M059J (cell line): ENCODE measurements at regions not wholly inside any gene's neighbourhood (a gene's known extent, or its start where the extent isn't known, plus 50 kb on each side); places are given as distances from the start of the nearest gene placed in this dataset.

Source experiments
- DNase-seq: peaks from one replicate; pipeline ENCODE4 v3.0.0-alpha.2; 2012; ENCODE audit warnings: low read depth

DNA sequence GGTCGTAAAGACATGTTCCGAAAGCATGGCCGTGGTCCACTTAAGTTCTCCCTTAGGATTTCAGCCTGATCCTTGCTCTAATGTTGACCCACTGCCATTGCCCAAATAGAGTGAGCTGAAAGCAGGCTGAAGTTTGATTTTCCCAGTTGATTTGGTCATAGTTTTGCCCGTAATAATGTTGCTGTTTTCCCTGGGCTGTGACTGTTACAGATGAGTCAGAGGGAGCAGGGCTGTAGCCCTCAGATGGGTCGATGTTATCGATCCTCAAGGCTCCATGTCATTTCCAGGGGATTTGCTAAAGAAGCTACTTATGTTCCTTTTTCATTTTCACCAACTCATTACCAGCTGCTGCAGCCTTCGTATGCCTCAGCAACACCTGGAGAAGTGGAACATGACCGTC, 169.0 kb upstream of the ZFHX3 start:
- DNase-seq: no peak

DNA sequence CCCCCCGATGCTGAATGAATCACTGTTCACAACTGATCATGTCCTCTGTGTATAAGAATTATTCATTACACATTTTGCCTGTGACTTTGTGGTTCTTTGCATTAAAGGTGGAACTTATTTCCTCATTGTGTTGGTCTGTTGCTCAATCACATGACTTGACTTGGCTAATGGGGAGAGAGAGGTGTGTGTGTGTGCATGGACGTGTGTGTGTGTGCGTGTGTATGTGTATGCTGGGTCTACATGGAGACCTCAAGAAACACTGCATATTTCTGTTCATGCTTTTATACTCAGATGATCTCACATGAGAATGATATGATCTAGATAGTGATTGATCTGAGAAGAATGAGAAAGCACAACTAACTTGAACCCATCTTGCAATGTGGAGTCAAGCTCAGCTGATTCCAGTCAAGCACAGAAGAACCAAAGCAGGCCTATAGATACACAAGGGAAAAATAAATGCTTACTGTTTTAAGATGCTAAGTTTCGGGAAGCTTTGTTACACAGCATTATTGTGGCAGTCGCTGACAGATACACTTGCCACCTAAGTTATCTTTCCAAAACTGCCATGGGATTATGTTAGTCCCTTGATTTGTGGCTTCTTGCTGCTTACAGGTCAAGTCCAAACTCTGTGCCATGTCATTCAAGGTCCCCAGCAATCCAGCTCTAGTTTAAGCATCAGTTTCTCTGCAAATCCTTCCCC, 167.9 kb upstream of the ZFHX3 start:
- DNase-seq: peak; percentile 48

DNA sequence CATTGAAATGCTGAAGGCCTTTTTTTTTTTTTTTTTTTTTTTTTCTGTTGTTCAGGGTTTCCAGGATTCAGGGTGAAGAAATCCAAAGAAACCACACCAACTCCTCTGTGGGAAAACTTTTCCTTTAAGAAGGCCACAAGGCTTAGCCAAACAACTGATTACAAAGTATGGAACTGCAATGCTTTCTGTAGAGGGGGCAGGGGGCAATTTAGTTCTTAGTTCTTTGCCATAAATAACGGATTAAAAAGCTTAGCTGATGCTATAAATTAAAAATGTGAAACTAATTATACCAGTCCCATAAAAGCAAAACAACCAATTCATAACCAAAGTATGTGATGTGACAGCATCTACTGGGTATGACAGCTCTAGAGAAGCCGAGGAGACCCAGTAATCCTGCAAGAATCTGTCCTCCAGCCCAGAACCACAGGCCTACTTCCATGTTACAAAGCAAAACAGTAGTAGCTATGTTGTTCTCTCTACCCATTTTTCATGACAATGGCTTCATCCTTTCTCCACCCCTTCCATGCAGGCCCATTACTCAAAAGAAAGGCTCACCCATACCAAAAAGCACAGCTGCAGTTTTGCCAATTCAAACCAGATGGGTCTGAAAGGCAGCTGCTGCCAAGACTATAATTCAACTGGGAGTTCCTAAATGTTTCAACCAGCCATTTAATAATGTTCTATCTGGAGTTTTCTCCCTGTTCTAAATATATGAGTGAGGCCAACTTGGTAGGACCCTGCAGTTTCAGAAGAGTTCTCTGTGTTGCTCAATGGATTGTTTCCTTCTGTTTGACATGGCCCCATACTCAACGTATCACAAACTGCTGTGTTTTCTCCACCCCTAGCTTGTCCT, 167.1 kb upstream of the ZFHX3 start:
- DNase-seq: peak; percentile 85

DNA sequence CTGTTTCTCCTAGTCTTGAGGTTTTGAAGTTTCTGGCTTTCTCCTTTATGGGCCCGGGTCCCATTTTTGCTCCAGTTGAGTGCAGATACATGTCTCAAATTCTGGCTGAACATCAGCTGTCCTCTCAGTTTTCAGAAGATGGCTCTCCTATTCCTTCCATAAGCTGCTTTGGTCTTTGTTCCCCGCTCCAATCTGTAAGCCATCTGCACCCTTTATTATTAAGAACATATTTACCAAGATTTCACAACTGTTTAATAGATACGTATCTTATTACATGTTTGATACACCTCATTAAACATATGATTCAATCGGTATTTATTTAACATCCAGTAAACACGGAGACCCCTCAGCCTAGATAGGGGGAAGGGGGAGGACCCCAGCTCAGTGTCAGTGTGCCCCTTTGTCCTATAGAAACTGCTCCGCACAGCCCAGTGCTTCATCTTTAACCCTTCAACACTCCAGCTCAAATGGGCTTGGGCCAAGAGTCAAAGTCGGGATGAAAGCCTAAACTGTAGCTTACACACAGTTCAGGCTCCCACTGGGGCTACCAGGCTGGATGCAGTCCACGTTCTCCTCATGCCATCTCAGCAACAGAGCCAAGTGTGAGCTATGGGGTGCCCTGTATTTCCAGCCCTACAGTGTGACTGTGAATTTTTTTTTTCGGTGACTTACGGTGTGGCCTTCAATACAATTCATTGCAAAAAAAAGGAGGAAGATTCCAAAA, 166.0 kb upstream of the ZFHX3 start:
- DNase-seq: no peak

DNA sequence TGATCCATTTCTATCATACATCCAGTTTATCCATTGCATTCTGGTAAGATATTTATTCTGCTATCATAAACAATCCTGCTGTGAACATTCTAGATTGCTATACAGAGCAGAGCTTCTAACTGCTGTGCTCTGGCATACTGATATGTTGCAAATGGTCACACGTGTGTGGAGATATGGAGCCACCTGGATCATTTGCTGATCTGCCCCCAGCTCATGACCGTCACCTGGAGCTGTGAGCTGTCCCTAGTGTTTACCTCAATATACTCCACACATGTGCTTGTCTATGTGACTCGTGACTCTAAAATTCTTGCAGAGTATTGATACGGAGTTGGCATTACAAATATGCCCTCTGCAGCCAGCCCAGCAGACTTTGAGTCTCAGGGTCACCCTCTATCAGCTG, 164.5 kb upstream of the ZFHX3 start:
- DNase-seq: no peak

DNA sequence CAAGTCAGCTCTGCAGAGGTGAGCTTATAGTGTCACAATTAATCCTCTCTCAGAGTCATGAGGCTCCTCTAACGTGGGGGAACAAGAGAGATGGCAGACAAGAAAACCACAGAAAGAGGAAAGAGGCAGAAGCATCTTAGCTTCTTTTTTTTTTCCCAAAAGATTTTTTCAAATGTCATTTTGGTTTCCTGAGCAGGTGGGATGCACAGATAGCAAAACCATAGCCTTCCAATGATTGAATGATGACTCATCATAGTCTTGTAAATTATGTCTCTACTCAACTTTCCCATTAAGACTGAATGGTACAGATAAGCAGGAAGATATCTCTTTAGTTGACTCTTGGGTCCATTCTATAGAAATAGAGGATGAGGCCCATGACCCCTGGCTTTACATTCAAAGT, 162.8 kb upstream of the ZFHX3 start:
- no peak for DNase-seq

DNA sequence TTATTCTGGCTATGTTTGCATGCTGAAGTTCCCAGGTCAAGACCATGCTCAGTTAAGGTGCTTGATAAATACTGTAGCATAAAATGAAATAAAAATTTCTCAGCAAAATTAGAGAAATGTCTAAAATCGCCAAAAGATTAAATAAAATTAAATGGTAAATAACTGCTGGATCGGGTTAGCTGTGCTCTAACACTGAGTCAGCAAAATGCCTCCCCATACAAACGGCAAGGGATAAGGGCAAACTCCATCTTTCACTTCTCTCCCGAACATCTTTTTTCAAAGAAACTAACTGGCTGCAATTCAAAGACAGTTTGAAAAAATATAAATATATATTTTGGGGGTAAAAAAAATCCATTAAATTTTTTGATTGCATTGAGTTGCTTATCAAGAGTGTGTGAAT, 162.2 kb upstream of the ZFHX3 start:
- DNase-seq: no peak

DNA sequence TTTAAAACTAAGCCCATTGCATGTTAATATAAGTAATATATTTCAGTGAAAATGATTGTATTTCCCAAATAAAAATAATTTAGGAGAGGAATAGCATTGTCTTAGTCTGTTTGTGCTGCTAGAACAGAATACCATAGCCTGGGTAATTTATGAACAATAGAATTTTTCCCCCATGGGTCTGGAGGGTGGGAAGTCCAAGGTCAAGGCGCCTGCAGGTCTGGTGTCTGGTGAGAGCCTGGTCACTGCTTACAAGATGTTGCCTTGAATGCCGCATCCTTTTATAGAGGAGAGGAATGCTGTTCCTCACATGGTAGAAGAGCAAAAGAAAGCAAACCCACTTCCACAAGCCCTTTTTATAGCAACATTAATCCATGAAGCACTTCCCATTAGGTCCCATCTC, 161.3 kb upstream of the ZFHX3 start:
- no peak for DNase-seq

DNA sequence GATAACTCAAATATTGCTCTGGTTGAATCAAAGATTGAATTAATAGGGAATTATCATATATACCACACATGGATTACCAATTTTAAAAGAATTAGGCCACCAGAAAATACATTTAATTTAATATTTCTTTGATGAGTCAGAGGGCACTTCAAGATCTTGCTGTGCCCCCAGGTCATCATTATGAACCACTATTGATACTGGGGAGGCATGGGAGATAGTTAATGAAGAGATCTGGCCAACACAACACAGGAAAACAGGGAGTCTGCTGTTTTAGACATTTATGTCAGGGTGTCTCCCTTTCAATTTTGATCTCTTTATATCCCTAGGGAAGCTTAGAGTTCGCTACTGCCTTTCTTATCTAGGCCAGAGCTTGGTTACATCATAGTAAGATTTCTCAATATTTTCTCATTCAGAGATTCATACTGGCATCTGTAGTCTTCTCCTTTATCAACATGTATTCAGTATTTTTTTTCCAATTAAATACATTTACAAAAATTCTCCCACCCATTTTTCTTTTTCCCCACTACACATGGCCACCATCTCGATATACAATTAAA, 158.3 kb upstream of the ZFHX3 start:
- DNase-seq: no peak

DNA sequence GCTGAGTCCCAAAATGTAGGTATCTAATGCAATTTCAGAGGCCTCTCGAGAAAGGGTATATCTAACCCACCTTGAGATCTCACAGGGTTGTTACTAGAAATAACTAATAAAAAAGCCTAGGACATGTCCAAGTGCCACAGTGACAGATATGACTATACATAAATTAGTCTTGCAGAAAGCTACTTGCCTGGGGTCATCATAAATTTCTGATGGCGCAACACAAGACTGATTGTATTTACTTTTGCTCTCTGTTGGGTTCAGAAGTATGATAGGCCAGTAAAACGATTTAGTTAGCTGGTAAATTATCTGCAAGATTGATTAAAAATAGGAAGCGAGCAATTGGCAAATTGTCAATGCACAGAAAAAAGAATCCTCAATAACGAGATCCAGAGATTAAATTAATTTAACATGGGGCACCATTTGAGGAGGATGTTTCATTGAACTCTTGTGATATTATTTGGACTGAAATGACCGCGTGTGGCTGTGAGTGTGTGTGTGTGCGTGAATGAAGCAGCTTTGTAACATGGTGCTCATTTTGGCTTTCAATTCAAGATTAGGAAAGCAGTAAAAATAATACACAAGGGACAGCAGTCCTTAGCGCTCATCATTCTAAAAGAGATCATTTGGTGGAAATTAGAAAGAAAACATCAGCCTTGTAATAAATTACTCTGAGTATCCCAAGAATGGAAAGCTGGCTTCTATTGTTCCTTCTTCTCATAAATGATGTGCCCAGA, 157.4 kb upstream of the ZFHX3 start:
- no peak for DNase-seq

DNA sequence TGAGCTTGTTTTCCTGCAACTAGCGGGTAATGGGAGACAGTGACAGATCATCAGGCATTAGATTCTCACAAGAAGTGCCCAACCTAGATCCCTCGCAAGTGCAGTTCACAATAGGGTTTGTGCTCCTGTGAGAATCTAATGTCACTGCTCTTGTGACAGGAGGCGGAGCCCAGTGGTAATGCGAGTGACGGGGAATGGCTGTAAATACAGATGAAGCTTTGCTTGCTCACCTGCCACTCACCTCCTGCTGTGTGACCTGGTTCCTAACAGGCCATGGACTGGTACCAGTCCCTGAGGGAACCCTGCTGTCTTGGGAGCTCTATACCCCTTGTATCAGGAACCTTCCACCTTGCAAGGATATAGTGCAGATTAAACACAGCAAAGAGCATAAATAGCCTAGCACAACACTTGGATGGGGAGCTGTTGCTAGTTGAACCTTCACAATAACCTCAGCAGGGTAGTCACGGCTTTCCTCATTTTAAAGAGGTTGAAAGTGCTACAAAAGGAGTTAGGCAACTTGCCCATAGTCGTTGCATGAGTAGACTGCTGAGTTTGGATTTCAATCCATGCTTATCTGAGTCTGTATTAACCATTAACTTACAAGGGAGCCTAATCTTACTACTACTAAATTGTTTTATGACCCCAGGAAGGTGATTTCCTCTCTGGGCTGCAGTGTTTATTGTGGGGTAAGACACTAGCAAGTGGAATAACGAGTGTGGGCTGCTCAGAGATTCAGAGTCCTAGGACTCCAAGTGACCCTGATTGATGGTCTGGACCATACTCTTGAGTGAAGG, 156.6 kb upstream of the ZFHX3 start:
- no peak for DNase-seq

DNA sequence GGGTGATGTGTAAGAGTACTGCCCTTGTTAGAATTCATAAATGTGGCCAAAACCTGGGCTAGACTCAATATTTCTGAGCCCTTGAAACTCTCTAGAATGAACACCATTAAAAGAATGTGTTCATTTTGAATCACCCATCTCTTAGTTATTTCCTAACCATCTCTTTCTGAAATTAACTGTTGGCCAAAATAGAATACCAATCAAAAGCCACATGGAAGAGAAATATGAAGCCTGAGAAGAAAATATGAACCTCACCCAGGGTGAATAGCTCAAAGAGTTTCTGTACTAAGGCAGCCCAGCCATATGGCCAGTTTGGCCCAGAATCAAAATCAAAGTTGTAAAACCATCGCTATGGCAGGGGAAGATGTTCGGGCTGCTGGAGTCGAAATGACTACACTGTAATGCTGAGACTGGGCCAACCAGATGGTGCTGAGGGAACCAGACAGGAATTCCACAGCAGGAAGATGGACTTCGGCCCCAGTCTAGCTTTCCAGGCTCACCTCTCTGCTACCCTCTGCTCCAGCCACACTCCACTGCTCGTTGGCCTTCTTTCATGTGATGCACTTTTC, 154.3 kb upstream of the ZFHX3 start:
- peak; percentile 35 for DNase-seq

DNA sequence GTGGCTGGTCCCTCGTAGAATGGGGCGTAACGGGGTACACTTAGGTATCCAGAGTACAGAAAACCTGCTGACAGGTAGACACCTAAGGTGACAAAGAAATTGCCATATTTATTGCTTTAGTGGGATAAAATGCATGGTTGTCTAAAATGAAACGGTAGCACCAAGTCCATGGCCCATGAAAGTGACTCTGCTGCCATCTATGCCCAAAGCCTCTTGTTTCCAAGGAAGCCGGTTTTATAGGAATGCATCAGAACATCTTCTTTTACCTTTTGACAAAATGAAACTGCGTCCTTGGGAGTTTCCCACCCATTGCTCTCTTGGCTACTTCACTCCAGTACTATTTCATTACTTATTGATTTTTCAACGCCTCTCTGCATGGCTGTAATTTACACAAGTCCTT, 151.3 kb upstream of the ZFHX3 start:
- no peak for DNase-seq

DNA sequence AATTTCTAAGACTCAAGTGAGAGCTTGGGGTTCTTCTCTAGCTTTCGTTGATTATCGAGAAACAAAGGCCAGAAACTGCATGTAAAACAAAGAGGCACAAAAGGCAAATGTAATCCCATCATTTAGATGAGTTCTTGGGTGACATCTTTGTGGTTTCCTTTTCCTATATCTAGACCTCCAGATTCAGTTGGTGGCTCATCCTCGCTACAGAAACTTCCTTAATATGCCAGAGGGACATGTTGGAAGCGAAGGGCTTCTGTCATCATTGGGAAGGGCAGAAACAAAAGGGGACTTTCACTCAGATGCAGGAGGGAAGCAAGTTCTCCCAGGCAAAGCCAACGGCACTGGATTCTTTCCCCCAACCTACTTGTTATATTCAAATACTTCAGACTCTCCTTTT, 150.6 kb upstream of the ZFHX3 start:
- DNase-seq: no peak

DNA sequence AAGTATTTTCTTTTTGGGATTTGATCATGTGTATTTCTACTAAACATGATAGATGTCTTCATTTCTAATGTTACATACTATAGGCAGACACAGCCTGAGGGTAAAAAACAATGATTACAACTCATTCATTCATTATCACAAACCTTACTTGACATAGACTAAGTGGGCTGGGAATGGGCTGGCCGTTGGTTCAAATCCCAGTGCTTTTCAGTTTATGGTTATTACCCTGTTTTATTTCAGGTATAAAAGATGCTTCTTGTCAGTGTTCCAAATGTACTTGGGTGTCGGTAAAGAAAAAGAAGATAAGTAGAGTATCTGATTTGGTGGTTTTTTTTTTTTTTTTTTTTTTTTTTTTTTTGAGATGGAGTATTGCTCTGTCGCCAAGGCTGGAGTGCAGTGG, 149.7 kb upstream of the ZFHX3 start:
- no peak for DNase-seq

DNA sequence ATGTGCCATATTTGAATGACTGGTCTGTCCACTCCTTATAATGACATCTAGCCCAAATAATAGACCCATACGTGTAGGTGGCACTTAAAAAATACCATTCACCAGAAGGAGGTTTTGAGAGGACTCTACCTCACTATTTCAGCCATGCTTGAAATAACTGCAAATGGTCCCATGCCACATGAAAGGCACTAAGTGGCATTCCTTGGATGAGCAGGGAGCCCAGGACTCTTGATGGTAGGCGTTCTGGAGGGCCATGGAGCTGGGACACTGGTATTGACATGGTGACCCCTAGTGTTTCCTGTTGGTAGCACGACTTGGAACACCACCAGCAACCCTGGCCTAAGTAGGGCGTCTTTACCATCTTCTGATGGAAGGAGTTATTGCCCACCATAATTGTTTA, 148.7 kb upstream of the ZFHX3 start:
- DNase-seq: peak; percentile 67

DNA sequence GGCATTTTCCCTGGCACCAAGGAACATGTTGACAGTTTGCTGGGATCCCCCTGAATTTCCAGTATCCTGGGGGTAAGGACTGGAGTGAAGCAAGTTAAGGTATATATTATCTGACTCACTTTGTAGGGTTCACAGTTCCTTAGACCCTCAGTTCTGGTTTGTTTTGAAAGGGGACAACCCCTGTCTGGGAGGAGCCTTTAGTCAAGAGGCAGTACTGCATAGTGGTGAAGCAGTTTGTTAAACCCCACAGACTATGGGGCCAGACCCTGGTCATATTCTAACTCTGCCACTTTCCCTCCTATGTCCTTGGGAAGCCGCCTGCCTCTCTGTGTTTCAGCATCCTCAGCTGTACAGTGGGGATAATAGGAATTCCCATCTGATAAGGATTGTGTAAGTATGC, 145.5 kb upstream of the ZFHX3 start:
- DNase-seq: no peak

DNA sequence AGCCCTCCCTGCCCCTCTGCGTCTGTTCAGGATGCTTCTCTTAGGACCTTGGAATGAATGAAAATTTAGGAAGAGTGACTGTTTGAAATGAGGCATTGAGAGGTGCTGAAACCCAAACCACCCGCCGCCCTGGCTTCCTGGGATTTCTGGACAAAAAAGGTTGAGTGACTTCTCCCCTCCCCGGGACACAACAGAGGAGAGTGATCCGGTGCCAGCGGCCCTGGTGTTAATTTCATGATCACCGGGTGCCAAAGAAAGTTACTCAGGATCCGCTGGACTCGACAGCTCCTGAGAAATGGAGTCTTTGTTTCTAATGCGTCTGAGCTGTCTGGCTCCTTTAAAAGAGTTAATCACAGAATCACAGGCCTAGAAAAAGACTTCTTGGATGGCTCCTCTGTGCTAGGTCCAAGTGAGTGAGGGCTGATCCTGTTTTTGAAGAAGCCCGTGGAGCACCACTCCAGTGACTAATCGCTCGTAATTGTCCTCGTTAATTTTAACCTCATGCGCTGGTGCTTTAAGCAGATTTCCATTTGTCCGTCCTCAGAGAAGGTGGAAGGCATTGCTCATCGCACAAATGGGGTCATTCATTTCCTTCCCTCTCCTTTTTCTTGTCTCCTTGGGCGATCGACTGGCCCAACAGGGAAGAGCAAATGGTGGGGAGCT, 144.4 kb upstream of the ZFHX3 start:
- peak; percentile 79 for DNase-seq

DNA sequence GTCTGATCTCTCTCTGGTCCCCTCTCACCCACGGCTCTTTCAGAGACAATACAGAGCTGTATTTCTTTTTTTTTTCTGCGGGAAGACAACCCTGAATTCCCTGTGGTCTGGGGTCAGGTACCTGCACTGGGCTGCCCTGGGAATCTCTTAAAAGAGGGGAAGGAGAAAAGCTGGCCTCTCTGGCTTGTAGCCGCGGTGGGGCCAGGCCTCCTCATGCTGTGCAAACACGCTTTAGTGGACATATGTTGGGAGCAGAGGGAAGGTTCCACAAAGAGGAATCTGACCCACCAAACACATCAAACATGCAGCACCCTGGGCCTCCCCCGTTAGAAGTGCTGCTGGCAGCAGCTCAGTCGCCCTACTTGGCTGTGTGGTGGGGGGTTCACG, 143.7 kb upstream of the ZFHX3 start:
- DNase-seq: no peak
